Testis (tissue), 2 donors: ENCODE measurements at regions not wholly inside any gene's neighbourhood (a gene's known extent, or its start where the extent isn't known, plus 50 kb on each side); places are given as distances from the start of the nearest gene placed in this dataset.
"Not testable (repeated sequence)": the region's sequence is repeated elsewhere in the genome, so short reads cannot be mapped to it uniquely, and the experiment has no call there.

Experiments used
- DNase-seq: peaks from one replicate; pipeline ENCODE4 v3.0.0-alpha.2; 2019
- H3K27ac ChIP-seq, 2 donors: fragments of 200-600 bp; sonication (generic); one replicate each; pipeline ENCODE4 v1.5.1; 2019
- H3K27me3 ChIP-seq: fragments of 200-600 bp; sonication (generic); one replicate; pipeline ENCODE4 v1.5.1; 2019
- H3K36me3 ChIP-seq: fragments of 200-600 bp; sonication (generic); one replicate; pipeline ENCODE4 v1.5.1; 2017; ENCODE audit warnings: low read depth; ENCODE audit errors: missing control alignments
- H3K4me1 ChIP-seq: fragments of 200-600 bp; sonication (generic); one replicate; pipeline ENCODE4 v1.5.1; 2019
- H3K4me3 ChIP-seq, 2 donors: fragments of 200-600 bp; sonication (generic); one replicate each; pipeline ENCODE4 v1.5.1; 2017 to 2019
- H3K9me3 ChIP-seq: fragments of 200-600 bp; sonication (generic); one replicate; pipeline ENCODE4 v1.5.1; 2017
- WGBS, 2 donors: methylation state at CpG; one replicate each; pipeline ENCODE4 v1.1.5; 2018; 5-methylcytosine and 5-hydroxymethylcytosine counted together
- intact Hi-C: fragments of 100-400 bp; cut with DNase I; formaldehyde crosslinking; loops from one replicate; pipeline ENCODE4 v1.15.1; 2023; ENCODE audit warnings: low total_unique reads

- H3K27ac ChIP-seq, H3K4me1 ChIP-seq, DNase-seq, intact Hi-C loops, H3K9me3 ChIP-seq, H3K27me3 ChIP-seq, H3K4me3 ChIP-seq, H3K36me3 ChIP-seq: not testable (repeated sequence)
Observed at GRCh38 chr2:110313032-110313431, 100.7 kb upstream of the MTLN start.

GRCh38 chr2:110311713-110312444 lies 99.5 kb upstream of the MTLN start:
- not testable (repeated sequence) for DNase-seq

GRCh38 chr2:110310988-110311475 lies 98.7 kb upstream of the MTLN start:
- intact Hi-C loops, DNase-seq, H3K36me3 ChIP-seq, H3K4me3 ChIP-seq, H3K4me1 ChIP-seq, H3K9me3 ChIP-seq, H3K27me3 ChIP-seq, H3K27ac ChIP-seq: not testable (repeated sequence)

More at GRCh38 chr2:110311713-110312444, 99.5 kb upstream of the MTLN start:
- H3K4me1 ChIP-seq, H3K36me3 ChIP-seq, intact Hi-C loops, H3K9me3 ChIP-seq, H3K4me3 ChIP-seq, H3K27me3 ChIP-seq, H3K27ac ChIP-seq: not testable (repeated sequence)
- 91 to 95% methylated on average over 4 of the region's 10 CpGs for WGBS, 2 donors

- H3K27me3 ChIP-seq, intact Hi-C loops, H3K4me1 ChIP-seq, H3K36me3 ChIP-seq, DNase-seq, H3K9me3 ChIP-seq, H3K27ac ChIP-seq, H3K4me3 ChIP-seq: not testable (repeated sequence)
- 66% methylated on average over 3 of the region's 3 CpGs; no CpG with 5 or more reads in 1 of the 2 donors for WGBS, 2 donors
Observed at GRCh38 chr2:110308728-110309127, 96.4 kb upstream of the MTLN start.

GRCh38 chr2:110292807-110293206 lies 80.5 kb upstream of the MTLN start:
- H3K4me1 ChIP-seq, H3K4me3 ChIP-seq, H3K36me3 ChIP-seq, H3K27ac ChIP-seq, H3K27me3 ChIP-seq, H3K9me3 ChIP-seq, intact Hi-C loops, DNase-seq: not testable (repeated sequence)
- 89% methylated on average over 3 of the region's 4 CpGs for WGBS, 2 donors

GRCh38 chr2:110291909-110292579 lies 79.7 kb upstream of the MTLN start:
- intact Hi-C loops, H3K4me1 ChIP-seq, H3K27me3 ChIP-seq, H3K27ac ChIP-seq, DNase-seq, H3K9me3 ChIP-seq, H3K4me3 ChIP-seq, H3K36me3 ChIP-seq: not testable (repeated sequence)
- 70 to 89% methylated on average over 5 to 6 of the region's 6 CpGs for WGBS, 2 donors

GRCh38 chr2:110287817-110288216 lies 75.5 kb upstream of the MTLN start:
- H3K27me3 ChIP-seq, H3K9me3 ChIP-seq, H3K4me1 ChIP-seq, DNase-seq, intact Hi-C loops, H3K4me3 ChIP-seq, H3K36me3 ChIP-seq, H3K27ac ChIP-seq: not testable (repeated sequence)
- WGBS, 2 donors: no CpG with 5 or more reads among the region's 8 CpGs

GRCh38 chr2:110287253-110287652 lies 74.9 kb upstream of the MTLN start:
- DNase-seq, H3K36me3 ChIP-seq, H3K27me3 ChIP-seq, H3K9me3 ChIP-seq, H3K4me1 ChIP-seq, H3K4me3 ChIP-seq, H3K27ac ChIP-seq, intact Hi-C loops: not testable (repeated sequence)
- no CpG with 5 or more reads among the region's 3 CpGs for WGBS, 2 donors

- H3K27me3 ChIP-seq, H3K4me1 ChIP-seq, DNase-seq, H3K9me3 ChIP-seq, intact Hi-C loops, H3K36me3 ChIP-seq, H3K27ac ChIP-seq, H3K4me3 ChIP-seq: not testable (repeated sequence)
- no CpG with 5 or more reads among the region's 8 CpGs for WGBS, 2 donors
Observed at GRCh38 chr2:110285002-110285401, 72.7 kb upstream of the MTLN start.

- 100% methylated on average over 2 of the region's 4 CpGs; no CpG with 5 or more reads in 1 of the 2 donors for WGBS, 2 donors
- H3K4me3 ChIP-seq, DNase-seq, H3K27me3 ChIP-seq, H3K36me3 ChIP-seq, intact Hi-C loops, H3K27ac ChIP-seq, H3K9me3 ChIP-seq, H3K4me1 ChIP-seq: not testable (repeated sequence)
Observed at GRCh38 chr2:110280804-110281203, 68.5 kb upstream of the MTLN start.

- H3K4me3 ChIP-seq, H3K4me1 ChIP-seq, H3K9me3 ChIP-seq, H3K27me3 ChIP-seq, intact Hi-C loops, H3K36me3 ChIP-seq, DNase-seq, H3K27ac ChIP-seq: not testable (repeated sequence)
- no CpG with 5 or more reads among the region's 6 CpGs for WGBS, 2 donors
Observed at GRCh38 chr2:110277054-110277453, 64.7 kb upstream of the MTLN start.

GRCh38 chr2:110276092-110276491 lies 63.7 kb upstream of the MTLN start:
- DNase-seq, H3K9me3 ChIP-seq, intact Hi-C loops, H3K4me3 ChIP-seq, H3K27ac ChIP-seq, H3K4me1 ChIP-seq, H3K36me3 ChIP-seq, H3K27me3 ChIP-seq: not testable (repeated sequence)
- 88 to 89% methylated on average over 1 of the region's 2 CpGs for WGBS, 2 donors
